ENCODE measurements at regions not wholly inside any gene's neighbourhood (a gene's known extent, or its start where the extent isn't known, plus 50 kb on each side); places are given as distances from the start of the nearest gene placed in this dataset.

GRCh38 chr4:11542952-11543351 lies 114.3 kb upstream of the HS3ST1 start (continued):
- TF ChIP-seq CHD7 (IDR thresholded peaks at IDR 0.05; ENCODE audit: insufficient replicate concordance, low read length) (no peak), ZNF274 (IDR thresholded peaks at IDR 0.05; ENCODE audit: borderline replicate concordance, extremely low read depth, low read length) (no peak), SRF (IDR thresholded peaks at IDR 0.05; ENCODE audit: low read depth, low read length) (no peak), KDM4A (IDR thresholded peaks at IDR 0.05; ENCODE audit: low read depth, low read length, severe bottlenecking) (no peak), RBBP5 (IDR thresholded peaks at IDR 0.05; ENCODE audit: borderline replicate concordance, low read depth, low read length) (no peak)
